PC-3 (cell line): ENCODE measurements at regions not wholly inside any gene's neighbourhood (a gene's known extent, or its start where the extent isn't known, plus 50 kb on each side); places are given as distances from the start of the nearest gene placed in this dataset.

Experiments used
- ATAC-seq: fragments of 200-7000 bp; cut with Tn5 transposase; 2 replicates; pipeline ENCODE4 v1.9.1; 2020; ENCODE audit warnings: mild to moderate bottlenecking, moderate library complexity
- BruUV-seq: library from RNA; stranded (reverse); fragments of 400-500 nt; replicated peaks from 2 replicates; lab custom pipeline; 2021; lab: Mats Ljungman, UMichigan
- CTCF ChIA-PET: fragments of 300-600 bp; sonication (Branson Sonifier 250); formaldehyde crosslinking; loops from one replicate; lab custom pipeline; 2022; ENCODE audit warnings: antibody characterized with exemption; lab: Charles Lee
- POLR2A ChIA-PET: fragments of 300-600 bp; sonication (Branson Sonifier 250); formaldehyde crosslinking; loops from one replicate; lab custom pipeline; 2022; ENCODE audit warnings: antibody characterized with exemption; ENCODE audit not compliant: unreplicated experiment; lab: Charles Lee
- DNase-seq: peaks from one replicate; pipeline ENCODE4 v3.0.0-alpha.2; 2015
- H2AFZ ChIP-seq: fragments of 300-600 bp; sonication (generic); 2 replicates; pipeline ENCODE4 v1.6.0; 2016; ENCODE audit warnings: antibody characterized with exemption, low read length
- H3F3A ChIP-seq: fragments of 300-600 bp; sonication (generic); one replicate; pipeline ENCODE4 v1.6.0; 2017; ENCODE audit warnings: antibody characterized with exemption, low read length, control low read depth, mild to moderate bottlenecking; ENCODE audit not compliant: unreplicated experiment
- H3K27ac ChIP-seq: fragments of 300-600 bp; sonication (generic); 2 replicates; pipeline ENCODE4 v1.5.1; 2016; ENCODE audit warnings: mild to moderate bottlenecking, low read length
- H3K27me3 ChIP-seq: fragments of 300-600 bp; sonication (generic); 2 replicates; pipeline ENCODE4 v1.6.1; 2016; ENCODE audit warnings: low read length, mixed read lengths
- H3K36me3 ChIP-seq: fragments of 300-600 bp; sonication (generic); 2 replicates; pipeline ENCODE4 v1.6.1; 2016; ENCODE audit warnings: low read depth, mixed run types, low read length, mixed read lengths
- H3K4me1 ChIP-seq: fragments of 300-600 bp; sonication (generic); 2 replicates; pipeline ENCODE4 v1.5.1; 2016; ENCODE audit warnings: low read length; ENCODE audit not compliant: insufficient read depth
- H3K4me2 ChIP-seq: fragments of 300-600 bp; sonication (generic); 2 replicates; pipeline ENCODE4 v1.6.0; 2016; ENCODE audit warnings: low read length
- H3K4me3 ChIP-seq: fragments of 300-600 bp; sonication (generic); 2 replicates; pipeline ENCODE4 v1.5.1; 2016; ENCODE audit warnings: mild to moderate bottlenecking, low read length, mixed read lengths
- H3K79me2 ChIP-seq: fragments of 300-600 bp; sonication (generic); 2 replicates; pipeline ENCODE4 v1.6.1; 2017; ENCODE audit warnings: low read length, mixed read lengths
- H3K9ac ChIP-seq: fragments of 300-600 bp; sonication (generic); 2 replicates; pipeline ENCODE4 v1.6.0; 2016; ENCODE audit warnings: mild to moderate bottlenecking, low read length
- H3K9me2 ChIP-seq: fragments of 300-600 bp; sonication (generic); replicated peaks from 2 replicates; pipeline ENCODE4 v1.6.1; 2016; ENCODE audit warnings: mixed run types, low read length, mixed read lengths
- H3K9me3 ChIP-seq: fragments of 300-600 bp; sonication (generic); 2 replicates; pipeline ENCODE4 v1.6.1; 2016; ENCODE audit warnings: low read length, mixed read lengths
- H4K20me1 ChIP-seq: fragments of 300-600 bp; sonication (generic); 2 replicates; pipeline ENCODE4 v1.6.1; 2016; ENCODE audit warnings: low read length, mixed read lengths
- CTCF ChIP-seq: fragments of 300-600 bp; sonication (generic); conservative IDR thresholded peaks from 2 replicates; pipeline ENCODE4 v1.5.1; 2017; ENCODE audit warnings: antibody characterized with exemption, low read depth, mild to moderate bottlenecking, low read length
- EZH2 ChIP-seq: fragments of 300-600 bp; sonication (generic); IDR thresholded peaks from one replicate; pipeline ENCODE4 v1.6.1; 2017; ENCODE audit warnings: antibody characterized with exemption, mild to moderate bottlenecking, low read length; ENCODE audit not compliant: unreplicated experiment
- EZH2phosphoT487 ChIP-seq: fragments of 300-600 bp; sonication (generic); IDR thresholded peaks from 2 replicates; pipeline ENCODE4 v1.6.1; 2018; ENCODE audit warnings: mild to moderate bottlenecking, antibody characterized with exemption, low read length, borderline replicate concordance
- intact Hi-C: fragments of 100-400 bp; cut with micrococcal nuclease; formaldehyde crosslinking; loops from 2 replicates; pipeline ENCODE4 v1.9.0; 2023

DNA sequence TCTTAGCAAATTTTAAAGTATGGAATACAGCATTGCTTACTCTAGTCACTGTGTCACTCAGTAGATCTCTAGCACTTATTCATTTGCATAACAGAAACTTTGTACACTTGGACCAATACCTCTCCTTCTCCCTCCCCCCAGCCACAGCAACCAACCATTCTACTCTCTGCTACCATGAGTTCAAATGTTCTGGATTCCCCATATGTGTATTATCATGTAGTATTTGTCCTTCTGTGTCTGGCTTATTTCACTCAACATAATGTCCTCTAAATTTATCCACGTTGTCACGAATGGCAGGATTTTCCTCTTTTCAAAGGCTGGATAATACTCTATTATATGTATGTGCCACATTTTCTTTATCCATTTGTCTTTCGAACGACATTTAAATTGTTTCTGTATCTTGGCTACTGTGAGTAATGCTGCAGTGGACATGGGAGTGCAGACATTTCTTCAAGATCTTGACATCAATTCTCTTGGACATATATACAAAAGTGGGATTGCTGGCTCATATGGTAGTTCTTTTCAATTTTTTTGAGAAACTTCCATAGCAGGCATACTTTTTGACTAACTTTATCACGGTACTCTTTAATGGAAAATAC, 184.5 kb upstream of the SOX21 start:
- no peaks in the 10 kb centered on the region for H3K9me3 ChIP-seq
- no peak for DNase-seq
- POLR2A ChIA-PET = no interaction called here
- no peaks in the 10 kb centered on the region for H3K27me3 ChIP-seq
- no peak overlapping the region for H3K4me3 ChIP-seq
- BruUV-seq = no TSS peak
- intact Hi-C loops = no loop called here
- H3K27ac ChIP-seq = no peak overlapping the region
- no peak for TF ChIP-seq CTCF
- no peak for TF ChIP-seq EZH2phosphoT487
- no peak for TF ChIP-seq EZH2
- no peaks in the 10 kb centered on the region for H3F3A ChIP-seq
- CTCF ChIA-PET = no interaction called here
- H3K4me1 ChIP-seq = no peaks in the 10 kb centered on the region
- no peak overlapping the region for H2AFZ ChIP-seq
- no peaks in the 10 kb centered on the region for H3K36me3 ChIP-seq
- H3K4me2 ChIP-seq = no peak overlapping the region
- H4K20me1 ChIP-seq = no peaks in the 10 kb centered on the region
- no peaks in the 10 kb centered on the region for H3K79me2 ChIP-seq
- no peaks in the 10 kb centered on the region for H3K9me2 ChIP-seq
- no peak for ATAC-seq
- no peak overlapping the region for H3K9ac ChIP-seq

DNA sequence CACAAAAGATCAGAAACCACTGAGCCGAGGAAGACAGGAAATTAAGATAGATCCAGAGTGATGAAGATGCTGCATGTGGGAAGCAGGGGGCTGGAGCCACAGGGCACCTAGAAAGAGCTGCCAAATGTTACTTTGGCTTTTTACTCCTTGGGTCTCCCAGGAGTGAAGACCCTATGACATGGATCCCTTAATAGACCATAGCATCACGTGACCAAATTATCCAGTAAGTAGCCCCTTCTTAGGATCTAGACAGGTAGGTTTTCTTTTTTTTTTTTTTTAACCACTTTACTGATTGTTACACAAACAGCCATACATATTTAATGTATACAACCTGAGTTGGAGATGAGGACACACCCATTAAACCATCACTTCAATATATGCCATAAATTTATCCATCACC, 183.9 kb upstream of the SOX21 start:
- ATAC-seq (no peak), DNase-seq (no peak)
- Histone ChIP-seq H4K20me1 (no peaks in the 10 kb centered on the region), H3K27me3 (no peaks in the 10 kb centered on the region), H3K4me1 (no peaks in the 10 kb centered on the region), H3F3A (no peaks in the 10 kb centered on the region), H3K4me3 (no peak overlapping the region), H3K4me2 (no peak overlapping the region), H3K27ac (no peak overlapping the region), H2AFZ (no peak overlapping the region), H3K9ac (no peak overlapping the region), H3K9me3 (no peaks in the 10 kb centered on the region), H3K79me2 (no peaks in the 10 kb centered on the region), H3K36me3 (no peaks in the 10 kb centered on the region), H3K9me2 (no peaks in the 10 kb centered on the region)
- ChIA-PET CTCF (no interaction called here), POLR2A (no interaction called here)
- intact Hi-C loops = no loop called here
- no TSS peak for BruUV-seq
- TF ChIP-seq EZH2 (no peak), CTCF (no peak), EZH2phosphoT487 (no peak)

- Histone ChIP-seq H3K27ac (no peak overlapping the region), H4K20me1 (no peaks in the 10 kb centered on the region), H3K9me2 (no peaks in the 10 kb centered on the region), H3K4me3 (no peak overlapping the region), H3K79me2 (no peaks in the 10 kb centered on the region), H3F3A (no peaks in the 10 kb centered on the region), H3K4me1 (no peaks in the 10 kb centered on the region), H3K27me3 (no peaks in the 10 kb centered on the region), H3K9me3 (no peaks in the 10 kb centered on the region), H3K9ac (no peak overlapping the region), H3K36me3 (no peaks in the 10 kb centered on the region), H2AFZ (no peak overlapping the region), H3K4me2 (no peak overlapping the region)
- no peak for ATAC-seq
- TF ChIP-seq EZH2phosphoT487 = no peak
- TF ChIP-seq CTCF = no peak
- no peak for TF ChIP-seq EZH2
- DNase-seq = peak; percentile 9
- ChIA-PET CTCF (no interaction called here), POLR2A (no interaction called here)
- intact Hi-C loops = no loop called here
- no TSS peak for BruUV-seq
Observed at GRCh38 chr13:94886191-94886590, 173.8 kb upstream of the SOX21 start.
